ENCODE measurements at regions not wholly inside any gene's neighbourhood (a gene's known extent, or its start where the extent isn't known, plus 50 kb on each side); places are given as distances from the start of the nearest gene placed in this dataset.

DNA sequence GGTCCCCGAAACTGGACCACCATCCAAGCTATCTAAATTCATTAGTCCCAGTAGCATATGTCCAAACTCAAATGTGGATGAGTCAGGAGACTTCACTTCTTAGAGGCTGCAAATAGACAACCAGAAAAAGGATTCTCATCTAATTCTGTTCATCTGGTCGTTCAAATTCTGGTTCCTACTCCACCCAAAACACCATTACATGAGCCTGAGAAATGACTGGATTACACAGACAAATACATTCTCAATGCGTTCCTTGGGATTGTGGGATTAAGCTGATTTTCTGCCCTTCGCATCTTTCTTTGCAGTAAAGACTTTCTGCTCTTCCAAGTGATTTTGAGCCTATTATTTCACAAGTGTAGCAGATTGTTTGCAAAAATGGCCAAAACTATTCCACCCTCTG lies 472.3 kb upstream of the PROK2 start:
- TF ChIP-seq, protein P1, sequence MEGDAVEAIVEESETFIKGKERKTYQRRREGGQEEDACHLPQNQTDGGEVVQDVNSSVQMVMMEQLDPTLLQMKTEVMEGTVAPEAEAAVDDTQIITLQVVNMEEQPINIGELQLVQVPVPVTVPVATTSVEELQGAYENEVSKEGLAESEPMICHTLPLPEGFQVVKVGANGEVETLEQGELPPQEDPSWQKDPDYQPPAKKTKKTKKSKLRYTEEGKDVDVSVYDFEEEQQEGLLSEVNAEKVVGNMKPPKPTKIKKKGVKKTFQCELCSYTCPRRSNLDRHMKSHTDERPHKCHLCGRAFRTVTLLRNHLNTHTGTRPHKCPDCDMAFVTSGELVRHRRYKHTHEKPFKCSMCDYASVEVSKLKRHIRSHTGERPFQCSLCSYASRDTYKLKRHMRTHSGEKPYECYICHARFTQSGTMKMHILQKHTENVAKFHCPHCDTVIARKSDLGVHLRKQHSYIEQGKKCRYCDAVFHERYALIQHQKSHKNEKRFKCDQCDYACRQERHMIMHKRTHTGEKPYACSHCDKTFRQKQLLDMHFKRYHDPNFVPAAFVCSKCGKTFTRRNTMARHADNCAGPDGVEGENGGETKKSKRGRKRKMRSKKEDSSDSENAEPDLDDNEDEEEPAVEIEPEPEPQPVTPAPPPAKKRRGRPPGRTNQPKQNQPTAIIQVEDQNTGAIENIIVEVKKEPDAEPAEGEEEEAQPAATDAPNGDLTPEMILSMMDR (IDR thresholded peaks at IDR 0.05; ENCODE audit: insufficient read depth, low read length, poor library complexity, severe bottlenecking) = no peak
- Histone ChIP-seq H3K36me3 (ENCODE audit: control insufficient read depth, insufficient read depth, low read length) (no peaks in the 10 kb centered on the region), H3K4me3 (ENCODE audit: low read depth, low read length) (no peak overlapping the region), H3K27me3 (ENCODE audit: control insufficient read depth, insufficient read depth, low read length) (peaks cover 12% of the 10 kb centered on the region)
- DNase-seq (ENCODE audit: low read depth) = no peak

DNA sequence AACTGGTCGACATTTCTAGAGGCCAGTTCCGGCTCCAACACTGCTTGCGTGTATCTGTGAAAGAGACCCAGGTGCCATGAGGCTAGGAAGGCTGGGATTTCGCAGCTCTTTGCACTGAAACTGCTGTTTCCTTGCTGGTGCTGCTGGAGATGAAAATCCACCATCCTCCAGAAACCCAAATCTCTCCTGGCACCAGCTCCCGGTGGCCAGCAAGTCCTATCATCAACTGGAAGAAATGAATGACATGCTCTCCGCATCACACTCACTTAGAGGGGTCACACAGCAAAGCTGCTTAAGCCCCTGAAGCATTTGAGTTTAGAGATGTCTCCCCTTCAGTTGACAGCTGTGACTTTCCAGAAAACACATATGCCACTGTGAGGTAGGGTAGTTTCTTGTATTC lies 471.8 kb upstream of the PROK2 start:
- TF ChIP-seq, protein P1 (IDR thresholded peaks at IDR 0.05; ENCODE audit: insufficient read depth, low read length, poor library complexity, severe bottlenecking) = no peak
- no peak overlapping the region for H3K4me3 ChIP-seq (ENCODE audit: low read depth, low read length)
- peaks cover 12% of the 10 kb centered on the region for H3K27me3 ChIP-seq (ENCODE audit: control insufficient read depth, insufficient read depth, low read length)
- no peak for DNase-seq (ENCODE audit: low read depth)
- H3K36me3 ChIP-seq (ENCODE audit: control insufficient read depth, insufficient read depth, low read length) = no peaks in the 10 kb centered on the region

DNA sequence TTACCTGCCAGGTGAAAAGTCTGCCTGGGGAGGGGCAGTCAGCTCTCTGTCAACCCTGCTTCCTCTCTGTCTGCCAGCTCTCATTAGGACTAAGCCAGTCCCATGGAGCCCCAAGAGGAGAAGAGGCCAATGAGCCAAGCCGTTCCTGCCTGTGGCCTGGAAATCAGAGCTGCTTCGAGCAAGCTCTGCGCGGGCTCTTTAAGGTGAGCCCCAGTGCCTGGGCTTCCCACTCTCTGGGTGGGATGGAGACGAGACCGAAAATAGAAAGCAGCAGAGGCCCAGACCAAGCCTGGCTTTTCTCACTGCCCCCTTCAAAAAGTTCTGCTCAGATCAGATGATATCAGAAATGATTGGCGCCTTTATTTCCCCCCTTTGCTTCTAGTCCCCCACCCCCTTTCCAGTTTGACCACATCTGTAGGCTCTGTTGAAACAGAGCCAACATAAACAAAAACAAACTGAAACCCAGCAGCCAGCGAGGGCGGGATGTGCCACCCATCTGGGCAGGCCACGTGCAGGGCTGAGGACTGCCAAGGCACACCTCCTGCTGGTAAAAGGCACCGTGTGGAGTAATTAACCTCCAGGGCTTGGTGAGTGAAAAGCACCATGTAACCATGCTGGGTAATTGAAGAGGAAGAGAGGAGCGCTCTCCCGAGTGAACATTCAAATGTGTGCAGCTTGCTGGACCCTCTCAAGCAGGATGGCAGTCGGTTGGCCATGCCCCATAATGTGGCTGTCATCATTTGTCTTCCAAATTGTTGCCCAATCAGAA lies 471.0 kb upstream of the PROK2 start:
- Histone ChIP-seq H3K27me3 (ENCODE audit: control insufficient read depth, insufficient read depth, low read length) (peaks cover 10% of the 10 kb centered on the region), H3K4me3 (ENCODE audit: low read depth, low read length) (no peak overlapping the region), H3K36me3 (ENCODE audit: control insufficient read depth, insufficient read depth, low read length) (no peaks in the 10 kb centered on the region)
- TF ChIP-seq, protein P1 (IDR thresholded peaks at IDR 0.05; ENCODE audit: insufficient read depth, low read length, poor library complexity, severe bottlenecking) = no peak
- peak; percentile 28 for DNase-seq (ENCODE audit: low read depth)

DNA sequence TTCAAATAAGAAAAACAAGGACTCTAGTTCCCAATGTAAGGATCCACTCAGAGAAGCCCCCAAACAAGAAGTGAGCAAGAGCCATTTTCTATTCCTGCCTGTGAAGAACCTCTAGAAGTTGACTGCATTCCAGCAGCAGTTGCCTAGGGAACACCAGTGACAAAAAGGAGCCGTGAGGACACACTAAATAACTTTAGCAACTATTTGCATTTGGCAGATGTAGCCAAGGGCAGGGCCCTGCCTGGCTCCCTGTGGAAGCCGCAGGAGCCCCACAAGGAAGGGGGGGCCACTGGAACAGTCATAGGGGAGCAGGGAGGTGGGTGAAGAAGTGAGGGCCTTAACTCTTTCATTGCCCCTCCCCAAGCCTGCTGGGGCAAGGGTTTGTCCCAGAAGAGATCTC lies 470.2 kb upstream of the PROK2 start:
- DNase-seq (ENCODE audit: low read depth) = no peak
- TF ChIP-seq, protein P1 (IDR thresholded peaks at IDR 0.05; ENCODE audit: insufficient read depth, low read length, poor library complexity, severe bottlenecking) = no peak
- peaks cover 11% of the 10 kb centered on the region for H3K27me3 ChIP-seq (ENCODE audit: control insufficient read depth, insufficient read depth, low read length)
- H3K4me3 ChIP-seq (ENCODE audit: low read depth, low read length) = no peak overlapping the region
- H3K36me3 ChIP-seq (ENCODE audit: control insufficient read depth, insufficient read depth, low read length) = no peaks in the 10 kb centered on the region

DNA sequence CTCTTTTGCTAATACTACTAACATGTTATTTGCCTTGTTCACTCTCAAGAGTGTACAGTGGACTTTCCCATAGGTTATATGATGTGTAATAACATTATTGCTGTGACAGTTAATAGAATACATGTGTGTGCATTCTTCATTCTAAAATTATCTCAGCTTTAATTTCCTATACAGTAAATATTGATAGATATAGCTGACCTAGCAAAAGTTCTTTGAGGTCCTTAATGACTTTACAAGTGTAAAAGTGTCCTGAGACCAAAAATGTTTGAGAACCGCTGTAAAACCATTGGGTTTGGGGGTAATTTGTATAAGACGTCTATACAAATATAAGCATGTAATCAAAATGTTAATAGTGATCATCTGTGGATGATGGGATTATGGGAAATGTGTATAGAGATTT lies 469.5 kb upstream of the PROK2 start:
- no peak for DNase-seq (ENCODE audit: low read depth)
- H3K36me3 ChIP-seq (ENCODE audit: control insufficient read depth, insufficient read depth, low read length) = no peaks in the 10 kb centered on the region
- H3K4me3 ChIP-seq (ENCODE audit: low read depth, low read length) = no peak overlapping the region
- peaks cover 10% of the 10 kb centered on the region for H3K27me3 ChIP-seq (ENCODE audit: control insufficient read depth, insufficient read depth, low read length)
- TF ChIP-seq, protein P1 (IDR thresholded peaks at IDR 0.05; ENCODE audit: insufficient read depth, low read length, poor library complexity, severe bottlenecking) = no peak

DNA sequence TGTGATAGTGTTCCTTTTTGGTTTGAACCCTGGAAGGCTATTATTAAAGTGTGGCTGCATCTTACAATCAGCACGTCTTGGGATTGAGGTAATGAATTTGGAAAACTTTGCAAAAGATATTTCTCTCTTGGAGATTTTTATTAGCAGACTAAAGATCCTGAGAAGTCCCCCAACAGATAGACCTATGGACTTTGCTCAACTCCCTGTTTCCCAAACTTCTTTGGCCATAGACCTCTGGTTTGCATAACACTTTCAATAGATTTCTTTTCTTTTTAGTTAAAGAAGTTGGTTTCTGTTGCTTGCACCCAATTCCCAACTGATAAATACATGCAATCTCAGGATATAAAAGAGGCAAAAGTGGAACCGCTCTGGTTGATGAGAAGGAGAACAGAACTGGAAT lies 465.8 kb upstream of the PROK2 start:
- DNase-seq (ENCODE audit: low read depth) = no peak
- no peak overlapping the region for H3K4me3 ChIP-seq (ENCODE audit: low read depth, low read length)
- H3K36me3 ChIP-seq (ENCODE audit: control insufficient read depth, insufficient read depth, low read length) = no peaks in the 10 kb centered on the region
- TF ChIP-seq, protein P1 (IDR thresholded peaks at IDR 0.05; ENCODE audit: insufficient read depth, low read length, poor library complexity, severe bottlenecking) = no peak
- peaks cover 9% of the 10 kb centered on the region for H3K27me3 ChIP-seq (ENCODE audit: control insufficient read depth, insufficient read depth, low read length)

All from kidney epithelial cell (primary cell).